K562 (cell line): ENCODE measurements at regions not wholly inside any gene's neighbourhood (a gene's known extent, or its start where the extent isn't known, plus 50 kb on each side); places are given as distances from the start of the nearest gene placed in this dataset.

ENCODE experiments used
- SP2 ChIP-seq: IDR thresholded peaks from 2 replicates; pipeline ENCODE4 v1.6.1; 2011; ENCODE audit warnings: mild to moderate bottlenecking, low read depth, low read length, moderate library complexity; ENCODE audit not compliant: poor library complexity, severe bottlenecking; ENCODE audit errors: extremely low read depth
- TF ChIP-seq, protein P1 (sequence below): fragments of 200-600 bp; sonication (generic); IDR thresholded peaks from one replicate; pipeline ENCODE4 v1.6.1; 2012; ENCODE audit warnings: mild to moderate bottlenecking, low read depth, low read length, inconsistent platforms
- TF ChIP-seq, protein P2 (sequence below): fragments of 450-650 bp; IDR thresholded peaks from 2 replicates; pipeline ENCODE4 v1.6.1; 2016; ENCODE audit warnings: missing biosample characterization, missing genetic modification characterization

DNA sequence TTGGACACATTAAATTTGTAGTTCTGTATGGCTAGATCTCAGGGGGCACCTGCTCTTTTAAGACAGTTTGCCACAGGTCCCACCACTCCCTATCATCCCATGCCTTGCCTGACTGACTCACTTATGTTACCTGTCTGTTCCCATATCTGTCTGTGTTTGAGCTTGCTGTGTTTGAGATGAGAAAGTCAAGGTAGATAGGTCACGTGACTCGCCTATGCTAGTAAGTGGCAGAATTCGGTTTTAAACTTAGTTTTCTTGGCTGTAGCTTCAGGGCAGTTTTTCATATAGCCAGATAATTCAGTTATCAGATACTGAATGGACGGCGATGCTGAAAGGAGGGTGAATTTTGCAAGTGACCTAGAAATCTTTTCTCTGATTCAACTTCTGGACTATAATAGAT lies 348.4 kb downstream of the RPS24 start (continued):
- TF ChIP-seq, protein P1, sequence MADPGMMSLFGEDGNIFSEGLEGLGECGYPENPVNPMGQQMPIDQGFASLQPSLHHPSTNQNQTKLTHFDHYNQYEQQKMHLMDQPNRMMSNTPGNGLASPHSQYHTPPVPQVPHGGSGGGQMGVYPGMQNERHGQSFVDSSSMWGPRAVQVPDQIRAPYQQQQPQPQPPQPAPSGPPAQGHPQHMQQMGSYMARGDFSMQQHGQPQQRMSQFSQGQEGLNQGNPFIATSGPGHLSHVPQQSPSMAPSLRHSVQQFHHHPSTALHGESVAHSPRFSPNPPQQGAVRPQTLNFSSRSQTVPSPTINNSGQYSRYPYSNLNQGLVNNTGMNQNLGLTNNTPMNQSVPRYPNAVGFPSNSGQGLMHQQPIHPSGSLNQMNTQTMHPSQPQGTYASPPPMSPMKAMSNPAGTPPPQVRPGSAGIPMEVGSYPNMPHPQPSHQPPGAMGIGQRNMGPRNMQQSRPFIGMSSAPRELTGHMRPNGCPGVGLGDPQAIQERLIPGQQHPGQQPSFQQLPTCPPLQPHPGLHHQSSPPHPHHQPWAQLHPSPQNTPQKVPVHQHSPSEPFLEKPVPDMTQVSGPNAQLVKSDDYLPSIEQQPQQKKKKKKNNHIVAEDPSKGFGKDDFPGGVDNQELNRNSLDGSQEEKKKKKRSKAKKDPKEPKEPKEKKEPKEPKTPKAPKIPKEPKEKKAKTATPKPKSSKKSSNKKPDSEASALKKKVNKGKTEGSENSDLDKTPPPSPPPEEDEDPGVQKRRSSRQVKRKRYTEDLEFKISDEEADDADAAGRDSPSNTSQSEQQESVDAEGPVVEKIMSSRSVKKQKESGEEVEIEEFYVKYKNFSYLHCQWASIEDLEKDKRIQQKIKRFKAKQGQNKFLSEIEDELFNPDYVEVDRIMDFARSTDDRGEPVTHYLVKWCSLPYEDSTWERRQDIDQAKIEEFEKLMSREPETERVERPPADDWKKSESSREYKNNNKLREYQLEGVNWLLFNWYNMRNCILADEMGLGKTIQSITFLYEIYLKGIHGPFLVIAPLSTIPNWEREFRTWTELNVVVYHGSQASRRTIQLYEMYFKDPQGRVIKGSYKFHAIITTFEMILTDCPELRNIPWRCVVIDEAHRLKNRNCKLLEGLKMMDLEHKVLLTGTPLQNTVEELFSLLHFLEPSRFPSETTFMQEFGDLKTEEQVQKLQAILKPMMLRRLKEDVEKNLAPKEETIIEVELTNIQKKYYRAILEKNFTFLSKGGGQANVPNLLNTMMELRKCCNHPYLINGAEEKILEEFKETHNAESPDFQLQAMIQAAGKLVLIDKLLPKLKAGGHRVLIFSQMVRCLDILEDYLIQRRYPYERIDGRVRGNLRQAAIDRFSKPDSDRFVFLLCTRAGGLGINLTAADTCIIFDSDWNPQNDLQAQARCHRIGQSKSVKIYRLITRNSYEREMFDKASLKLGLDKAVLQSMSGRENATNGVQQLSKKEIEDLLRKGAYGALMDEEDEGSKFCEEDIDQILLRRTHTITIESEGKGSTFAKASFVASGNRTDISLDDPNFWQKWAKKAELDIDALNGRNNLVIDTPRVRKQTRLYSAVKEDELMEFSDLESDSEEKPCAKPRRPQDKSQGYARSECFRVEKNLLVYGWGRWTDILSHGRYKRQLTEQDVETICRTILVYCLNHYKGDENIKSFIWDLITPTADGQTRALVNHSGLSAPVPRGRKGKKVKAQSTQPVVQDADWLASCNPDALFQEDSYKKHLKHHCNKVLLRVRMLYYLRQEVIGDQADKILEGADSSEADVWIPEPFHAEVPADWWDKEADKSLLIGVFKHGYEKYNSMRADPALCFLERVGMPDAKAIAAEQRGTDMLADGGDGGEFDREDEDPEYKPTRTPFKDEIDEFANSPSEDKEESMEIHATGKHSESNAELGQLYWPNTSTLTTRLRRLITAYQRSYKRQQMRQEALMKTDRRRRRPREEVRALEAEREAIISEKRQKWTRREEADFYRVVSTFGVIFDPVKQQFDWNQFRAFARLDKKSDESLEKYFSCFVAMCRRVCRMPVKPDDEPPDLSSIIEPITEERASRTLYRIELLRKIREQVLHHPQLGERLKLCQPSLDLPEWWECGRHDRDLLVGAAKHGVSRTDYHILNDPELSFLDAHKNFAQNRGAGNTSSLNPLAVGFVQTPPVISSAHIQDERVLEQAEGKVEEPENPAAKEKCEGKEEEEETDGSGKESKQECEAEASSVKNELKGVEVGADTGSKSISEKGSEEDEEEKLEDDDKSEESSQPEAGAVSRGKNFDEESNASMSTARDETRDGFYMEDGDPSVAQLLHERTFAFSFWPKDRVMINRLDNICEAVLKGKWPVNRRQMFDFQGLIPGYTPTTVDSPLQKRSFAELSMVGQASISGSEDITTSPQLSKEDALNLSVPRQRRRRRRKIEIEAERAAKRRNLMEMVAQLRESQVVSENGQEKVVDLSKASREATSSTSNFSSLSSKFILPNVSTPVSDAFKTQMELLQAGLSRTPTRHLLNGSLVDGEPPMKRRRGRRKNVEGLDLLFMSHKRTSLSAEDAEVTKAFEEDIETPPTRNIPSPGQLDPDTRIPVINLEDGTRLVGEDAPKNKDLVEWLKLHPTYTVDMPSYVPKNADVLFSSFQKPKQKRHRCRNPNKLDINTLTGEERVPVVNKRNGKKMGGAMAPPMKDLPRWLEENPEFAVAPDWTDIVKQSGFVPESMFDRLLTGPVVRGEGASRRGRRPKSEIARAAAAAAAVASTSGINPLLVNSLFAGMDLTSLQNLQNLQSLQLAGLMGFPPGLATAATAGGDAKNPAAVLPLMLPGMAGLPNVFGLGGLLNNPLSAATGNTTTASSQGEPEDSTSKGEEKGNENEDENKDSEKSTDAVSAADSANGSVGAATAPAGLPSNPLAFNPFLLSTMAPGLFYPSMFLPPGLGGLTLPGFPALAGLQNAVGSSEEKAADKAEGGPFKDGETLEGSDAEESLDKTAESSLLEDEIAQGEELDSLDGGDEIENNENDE, result no peak
- TF ChIP-seq, protein P2, sequence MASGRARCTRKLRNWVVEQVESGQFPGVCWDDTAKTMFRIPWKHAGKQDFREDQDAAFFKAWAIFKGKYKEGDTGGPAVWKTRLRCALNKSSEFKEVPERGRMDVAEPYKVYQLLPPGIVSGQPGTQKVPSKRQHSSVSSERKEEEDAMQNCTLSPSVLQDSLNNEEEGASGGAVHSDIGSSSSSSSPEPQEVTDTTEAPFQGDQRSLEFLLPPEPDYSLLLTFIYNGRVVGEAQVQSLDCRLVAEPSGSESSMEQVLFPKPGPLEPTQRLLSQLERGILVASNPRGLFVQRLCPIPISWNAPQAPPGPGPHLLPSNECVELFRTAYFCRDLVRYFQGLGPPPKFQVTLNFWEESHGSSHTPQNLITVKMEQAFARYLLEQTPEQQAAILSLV, result no peak
- TF ChIP-seq SP2, result no peak
